WTC11 (cell line): ENCODE measurements at regions not wholly inside any gene's neighbourhood (a gene's known extent, or its start where the extent isn't known, plus 50 kb on each side); places are given as distances from the start of the nearest gene placed in this dataset.
A peak's percentile ranks its signal among the peaks of the same experiment; 100 is the strongest.

Experiments
- ATAC-seq: fragments of 200-7000 bp; cut with Tn5 transposase; 2 replicates; pipeline ENCODE4 v1.10.0; 2021; ENCODE audit warnings: mild to moderate bottlenecking, moderate library complexity
- CTCF ChIA-PET: fragments of 300-600 bp; sonication (Branson Sonifier 250); formaldehyde crosslinking; loops from one replicate; lab custom pipeline; 2021; ENCODE audit warnings: antibody characterized with exemption; lab: Charles Lee
- POLR2A ChIA-PET: fragments of 350-600 bp; sonication (Branson Sonifier 250); formaldehyde crosslinking; loops from one replicate; lab custom pipeline; 2021; ENCODE audit warnings: antibody characterized with exemption; lab: Charles Lee
- DNase-seq: peaks from one replicate; pipeline ENCODE4 v3.0.0; 2021; ENCODE audit warnings: low spot score
- H3K27ac Mint-ChIP-seq: 2 replicates; pipeline ENCODE4 v1.8.0; 2021; ENCODE audit warnings: mixed read lengths
- H3K27me3 Mint-ChIP-seq: 2 replicates; pipeline ENCODE4 v1.8.0; 2021; ENCODE audit warnings: low read depth, mild to moderate bottlenecking, moderate library complexity, mixed read lengths
- H3K36me3 Mint-ChIP-seq: 2 replicates; pipeline ENCODE4 v1.8.0; 2021; ENCODE audit warnings: mixed read lengths
- H3K4me1 Mint-ChIP-seq: 2 replicates; pipeline ENCODE4 v1.8.0; 2022; ENCODE audit warnings: mixed read lengths
- H3K4me3 Mint-ChIP-seq: 2 replicates; pipeline ENCODE4 v1.8.0; 2021; ENCODE audit warnings: mild to moderate bottlenecking, moderate library complexity, mixed read lengths
- H3K9me3 Mint-ChIP-seq: 2 replicates; pipeline ENCODE4 v1.8.0; 2021; ENCODE audit warnings: mixed read lengths
- ATF3 ChIP-seq: sonication (generic); formaldehyde crosslinking; conservative IDR thresholded peaks from 2 replicates; pipeline ENCODE4 v1.8.1; 2022; ENCODE audit warnings: mild to moderate bottlenecking, missing genetic modification reagents
- CREM ChIP-seq: sonication (generic); formaldehyde crosslinking; IDR thresholded peaks from 2 replicates; pipeline ENCODE4 v1.8.1; 2022; ENCODE audit warnings: mild to moderate bottlenecking, missing genetic modification reagents, moderate library complexity
- ERG ChIP-seq: fragments of 250-450 bp; sonication (Bioruptor Pico); IDR thresholded peaks from 2 replicates; pipeline ENCODE4 v1.8.0; 2021; ENCODE audit warnings: mild to moderate bottlenecking
- FOXJ3 ChIP-seq: sonication (generic); formaldehyde crosslinking; IDR thresholded peaks from 2 replicates; pipeline ENCODE4 v1.9.0; 2021; ENCODE audit warnings: missing genetic modification reagents, mild to moderate bottlenecking, borderline replicate concordance
- HMGXB4 ChIP-seq: sonication (generic); formaldehyde crosslinking; IDR thresholded peaks from 2 replicates; pipeline ENCODE4 v1.8.1; 2023; ENCODE audit warnings: mild to moderate bottlenecking, moderate library complexity, missing genetic modification reagents
- MAX ChIP-seq: sonication (generic); formaldehyde crosslinking; IDR thresholded peaks from 2 replicates; pipeline ENCODE4 v1.8.0; 2022; ENCODE audit warnings: mild to moderate bottlenecking, missing genetic modification reagents
- MYBL2 ChIP-seq: sonication (generic); formaldehyde crosslinking; IDR thresholded peaks from 2 replicates; pipeline ENCODE4 v1.8.1; 2023; ENCODE audit warnings: mild to moderate bottlenecking, moderate library complexity, missing genetic modification reagents
- OVOL2 ChIP-seq: fragments of 250-450 bp; sonication (Bioruptor Pico); IDR thresholded peaks from 2 replicates; pipeline ENCODE4 v1.9.0; 2021; ENCODE audit warnings: mild to moderate bottlenecking, borderline replicate concordance
- PRDM15 ChIP-seq: sonication (generic); formaldehyde crosslinking; IDR thresholded peaks from 2 replicates; pipeline ENCODE4 v1.8.0; 2022; ENCODE audit warnings: missing genetic modification reagents
- SMAD4 ChIP-seq: sonication (generic); formaldehyde crosslinking; IDR thresholded peaks from 2 replicates; pipeline ENCODE4 v1.8.0; 2022; ENCODE audit warnings: mild to moderate bottlenecking, missing genetic modification reagents
- USF2 ChIP-seq: sonication (generic); formaldehyde crosslinking; IDR thresholded peaks from 2 replicates; pipeline ENCODE4 v1.8.1; 2023; ENCODE audit warnings: mild to moderate bottlenecking, missing genetic modification reagents, moderate library complexity
- ZBTB43 ChIP-seq: sonication (generic); formaldehyde crosslinking; IDR thresholded peaks from 2 replicates; pipeline ENCODE4 v1.8.1; 2023; ENCODE audit warnings: mild to moderate bottlenecking, missing genetic modification reagents
- ZMAT4 ChIP-seq: fragments of 250-450 bp; sonication (Bioruptor Pico); IDR thresholded peaks from 2 replicates; pipeline ENCODE4 v1.9.0; 2021; ENCODE audit warnings: mild to moderate bottlenecking
- ZNF138 ChIP-seq: sonication (generic); formaldehyde crosslinking; conservative IDR thresholded peaks from 2 replicates; pipeline ENCODE4 v1.8.1; 2022; ENCODE audit warnings: mild to moderate bottlenecking, moderate library complexity, missing genetic modification reagents
- ZNF317 ChIP-seq: sonication (generic); formaldehyde crosslinking; IDR thresholded peaks from 2 replicates; pipeline ENCODE4 v1.8.1; 2023; ENCODE audit warnings: low read depth, mild to moderate bottlenecking, moderate library complexity, missing genetic modification reagents, borderline replicate concordance
- ZNF396 ChIP-seq: fragments of 250-450 bp; sonication (Bioruptor Pico); IDR thresholded peaks from 2 replicates; pipeline ENCODE4 v1.8.0; 2021; ENCODE audit warnings: mild to moderate bottlenecking, moderate library complexity, borderline replicate concordance
- ZNF416 ChIP-seq: fragments of 250-450 bp; sonication (Bioruptor Pico); IDR thresholded peaks from 2 replicates; pipeline ENCODE4 v1.9.0; 2021; ENCODE audit warnings: mild to moderate bottlenecking, inconsistent platforms
- ZNF512 ChIP-seq: sonication (generic); formaldehyde crosslinking; IDR thresholded peaks from 2 replicates; pipeline ENCODE4 v1.8.1; 2022; ENCODE audit warnings: missing genetic modification reagents, borderline replicate concordance
- ZSCAN18 ChIP-seq: fragments of 250-450 bp; sonication (Bioruptor Pico); IDR thresholded peaks from 2 replicates; pipeline ENCODE4 v2.1.2; 2022; ENCODE audit warnings: mild to moderate bottlenecking, moderate library complexity

GRCh38 chr18:27723168-27723567 is 453.8 kb downstream of the CDH2 start (continued):
- TF ChIP-seq ZBTB43 (CRISPR knock-in tag) (no peak), ZSCAN18 (CRISPR knock-in tag) (no peak), ZNF416 (CRISPR knock-in tag) (no peak), ZNF317 (CRISPR knock-in tag) (no peak), HMGXB4 (no peak), FOXJ3 (no peak), SMAD4 (CRISPR knock-in tag) (no peak), CREM (no peak), MAX (CRISPR knock-in tag) (no peak)
- TF ChIP-seq, all 79 proteins: peak for 0

- ATAC-seq (no peak), DNase-seq (no peak)
- Mint-ChIP-seq H3K27ac (peak overlapping the region; percentile 22; the same call in 1 of the 2 replicates), H3K9me3 (peaks cover 12% of the 10 kb centered on the region), H3K4me3 (no peak overlapping the region), H3K36me3 (peaks cover 4% of the 10 kb centered on the region; the same call in 1 of the 2 replicates), H3K27me3 (no peaks in the 10 kb centered on the region), H3K4me1 (peaks cover 56% of the 10 kb centered on the region)
- POLR2A ChIA-PET: no interaction called here
- TF ChIP-seq ZSCAN18 (CRISPR knock-in tag): no peak
- TF ChIP-seq ZNF138 (CRISPR knock-in tag): no peak
- TF ChIP-seq MAX (CRISPR knock-in tag): no peak
- no peak for TF ChIP-seq ZNF512
- no peak for TF ChIP-seq ZNF396
- TF ChIP-seq PRDM15 (CRISPR knock-in tag): no peak
- no peak for TF ChIP-seq OVOL2
- TF ChIP-seq USF2 (CRISPR knock-in tag): no peak
- no peak for TF ChIP-seq CREM
- TF ChIP-seq ZMAT4 (CRISPR knock-in tag): no peak
- TF ChIP-seq MYBL2 (CRISPR knock-in tag): no peak
- TF ChIP-seq ERG (CRISPR knock-in tag): no peak
- no peak for TF ChIP-seq SMAD4 (CRISPR knock-in tag)
- no peak for TF ChIP-seq ATF3 (CRISPR knock-in tag)
- CTCF ChIA-PET: interaction anchor here (0.9 to 1.8 kb wide), 3 partner anchors 30 to 114 kb away, joined by 3 to 8 read pairs (median 3); no protein-coding TSS in a partner anchor
Observed at GRCh38 chr18:27719680-27720079, 457.2 kb downstream of the CDH2 start.
